ENCODE measurements at regions not wholly inside any gene's neighbourhood (a gene's known extent, or its start where the extent isn't known, plus 50 kb on each side); places are given as distances from the start of the nearest gene placed in this dataset.

DNA sequence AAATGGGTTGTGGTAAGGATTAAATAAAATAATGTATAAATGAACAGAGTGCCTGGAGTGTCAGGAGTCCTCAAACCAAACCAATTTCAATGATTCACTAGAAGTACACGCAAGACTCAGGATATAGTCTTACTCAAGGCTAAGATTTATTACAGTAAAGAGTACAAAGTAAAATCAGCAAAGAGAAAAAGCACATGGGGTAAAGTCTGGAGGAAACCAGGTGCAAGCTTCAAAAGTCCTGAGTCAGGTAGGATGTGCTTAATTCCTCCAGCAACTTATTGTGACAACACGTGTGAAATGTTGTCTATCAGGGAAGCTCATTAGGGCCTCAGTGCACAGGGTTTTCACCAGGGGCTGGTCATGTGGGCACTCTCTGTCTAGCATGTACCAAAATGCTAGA is 105.8 kb upstream of the NAP1L1 start:
- TF ChIP-seq YY1 (IDR thresholded peaks at IDR 0.05; ENCODE audit: insufficient read depth, insufficient read length): no peak
- TF ChIP-seq SUZ12 (IDR thresholded peaks at IDR 0.05; ENCODE audit: extremely low read depth, insufficient read depth, insufficient read length): no peak
- no peak for TF ChIP-seq ZNF274 (IDR thresholded peaks at IDR 0.05; ENCODE audit: low read depth, low read length)

All from NT2/D1 (cell line).